GM06990 (cell line): ENCODE measurements at regions not wholly inside any gene's neighbourhood (a gene's known extent, or its start where the extent isn't known, plus 50 kb on each side); places are given as distances from the start of the nearest gene placed in this dataset.
"Not testable (repeated sequence)": the region's sequence is repeated elsewhere in the genome, so short reads cannot be mapped to it uniquely, and the experiment has no call there.

Experiments used
- DNase-seq: peaks from one replicate; pipeline ENCODE4 v3.0.0-alpha.2; 2011; ENCODE audit not compliant: insufficient read length; ENCODE audit errors: extremely low read depth
- H3K27me3 ChIP-seq: replicated peaks from 2 replicates; pipeline ENCODE4 v1.6.0; 2011; ENCODE audit warnings: low read length; ENCODE audit not compliant: control insufficient read depth, insufficient read depth
- H3K36me3 ChIP-seq: 2 replicates; pipeline ENCODE4 v1.5.1; 2011; ENCODE audit warnings: low read length; ENCODE audit not compliant: control insufficient read depth, insufficient read depth
- H3K4me3 ChIP-seq: replicated peaks from 2 replicates; pipeline ENCODE4 v1.5.1; 2011; ENCODE audit warnings: low read depth, mild to moderate bottlenecking, control low read depth, low read length
- TF ChIP-seq, protein P1 (sequence below): IDR thresholded peaks from 2 replicates; pipeline ENCODE4 v1.5.1; 2011; ENCODE audit warnings: low read length, control low read depth, mild to moderate bottlenecking, inconsistent platforms; ENCODE audit not compliant: insufficient read depth, poor library complexity, severe bottlenecking

DNA sequence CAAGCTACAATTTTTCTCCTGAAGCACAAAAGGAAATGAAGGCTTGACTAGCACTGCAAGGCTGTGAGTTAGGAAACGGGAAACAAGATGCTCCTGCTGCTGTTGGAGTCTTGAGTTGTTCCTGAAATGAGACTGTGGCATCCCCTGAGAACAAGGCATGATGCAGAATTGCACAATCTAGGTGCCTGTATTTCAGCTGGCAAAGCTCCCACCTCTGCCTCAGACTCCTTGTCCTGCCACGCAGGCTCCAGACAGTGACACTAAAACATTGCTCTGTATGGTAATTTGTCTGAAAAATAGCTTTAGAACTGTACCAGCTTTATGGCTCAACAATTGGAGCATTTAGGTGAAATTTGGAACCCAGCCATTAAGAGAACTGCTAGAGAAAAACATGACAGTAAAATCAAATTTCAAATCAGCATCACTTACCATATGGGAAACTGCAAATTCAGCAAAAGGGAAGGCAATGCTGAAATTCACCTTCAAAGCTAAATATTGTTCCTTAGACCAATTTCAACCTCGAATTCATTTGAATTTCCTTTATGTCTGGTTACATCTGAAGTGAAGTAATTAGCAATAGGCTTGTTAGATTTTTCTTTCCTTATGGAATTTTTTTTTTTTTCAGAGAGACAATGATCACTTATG, 103.4 kb downstream of the MFAP3L start:
- TF ChIP-seq, protein P1, sequence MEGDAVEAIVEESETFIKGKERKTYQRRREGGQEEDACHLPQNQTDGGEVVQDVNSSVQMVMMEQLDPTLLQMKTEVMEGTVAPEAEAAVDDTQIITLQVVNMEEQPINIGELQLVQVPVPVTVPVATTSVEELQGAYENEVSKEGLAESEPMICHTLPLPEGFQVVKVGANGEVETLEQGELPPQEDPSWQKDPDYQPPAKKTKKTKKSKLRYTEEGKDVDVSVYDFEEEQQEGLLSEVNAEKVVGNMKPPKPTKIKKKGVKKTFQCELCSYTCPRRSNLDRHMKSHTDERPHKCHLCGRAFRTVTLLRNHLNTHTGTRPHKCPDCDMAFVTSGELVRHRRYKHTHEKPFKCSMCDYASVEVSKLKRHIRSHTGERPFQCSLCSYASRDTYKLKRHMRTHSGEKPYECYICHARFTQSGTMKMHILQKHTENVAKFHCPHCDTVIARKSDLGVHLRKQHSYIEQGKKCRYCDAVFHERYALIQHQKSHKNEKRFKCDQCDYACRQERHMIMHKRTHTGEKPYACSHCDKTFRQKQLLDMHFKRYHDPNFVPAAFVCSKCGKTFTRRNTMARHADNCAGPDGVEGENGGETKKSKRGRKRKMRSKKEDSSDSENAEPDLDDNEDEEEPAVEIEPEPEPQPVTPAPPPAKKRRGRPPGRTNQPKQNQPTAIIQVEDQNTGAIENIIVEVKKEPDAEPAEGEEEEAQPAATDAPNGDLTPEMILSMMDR, result no peak
- Histone ChIP-seq H3K4me3 (no peak overlapping the region), H3K36me3 (no peaks in the 10 kb centered on the region), H3K27me3 (no peaks in the 10 kb centered on the region)
- no peak for DNase-seq

DNA sequence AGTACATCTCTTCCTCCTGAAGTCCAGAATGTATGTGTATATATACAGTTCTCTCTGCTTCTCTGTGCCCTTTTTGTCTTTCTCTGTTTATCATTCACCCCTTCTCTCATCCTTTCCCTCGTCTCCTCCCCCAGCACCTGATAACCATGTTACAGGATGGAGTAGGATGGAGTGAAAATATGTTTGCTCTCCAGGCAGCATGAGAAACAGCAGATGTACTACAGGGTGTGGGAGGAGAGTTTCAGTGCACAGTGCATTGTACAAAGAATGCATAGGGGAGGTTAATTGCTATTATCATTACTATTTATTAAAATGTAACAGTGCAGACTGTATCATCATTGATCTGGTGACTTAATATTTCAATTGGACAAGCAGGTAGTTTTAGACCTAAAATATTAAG, 104.5 kb downstream of the MFAP3L start:
- Histone ChIP-seq H3K36me3 (no peaks in the 10 kb centered on the region), H3K27me3 (no peaks in the 10 kb centered on the region), H3K4me3 (no peak overlapping the region)
- TF ChIP-seq, protein P1, result no peak
- no peak for DNase-seq

DNA sequence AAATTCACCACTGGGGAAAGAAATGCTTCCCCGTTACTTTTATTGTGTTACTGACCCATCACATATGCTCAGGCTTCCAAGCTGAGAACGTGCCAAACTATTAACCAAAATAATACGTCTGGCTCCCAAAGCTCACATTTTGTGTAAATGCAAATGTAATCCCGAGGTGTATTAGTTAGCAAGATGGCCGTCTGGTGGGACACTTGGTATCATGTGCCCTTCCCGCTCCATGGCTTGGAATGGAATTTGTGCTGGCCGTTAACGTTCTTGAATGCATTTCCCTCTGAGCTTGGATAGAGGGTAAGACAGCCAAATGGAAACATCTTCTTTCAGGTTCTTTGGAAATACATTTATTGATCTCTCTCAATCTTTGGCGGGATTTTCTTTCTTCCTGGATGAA, 105.0 kb downstream of the MFAP3L start:
- H3K4me3 ChIP-seq, result no peak overlapping the region
- H3K27me3 ChIP-seq, result no peaks in the 10 kb centered on the region
- TF ChIP-seq, protein P1, result no peak

DNA sequence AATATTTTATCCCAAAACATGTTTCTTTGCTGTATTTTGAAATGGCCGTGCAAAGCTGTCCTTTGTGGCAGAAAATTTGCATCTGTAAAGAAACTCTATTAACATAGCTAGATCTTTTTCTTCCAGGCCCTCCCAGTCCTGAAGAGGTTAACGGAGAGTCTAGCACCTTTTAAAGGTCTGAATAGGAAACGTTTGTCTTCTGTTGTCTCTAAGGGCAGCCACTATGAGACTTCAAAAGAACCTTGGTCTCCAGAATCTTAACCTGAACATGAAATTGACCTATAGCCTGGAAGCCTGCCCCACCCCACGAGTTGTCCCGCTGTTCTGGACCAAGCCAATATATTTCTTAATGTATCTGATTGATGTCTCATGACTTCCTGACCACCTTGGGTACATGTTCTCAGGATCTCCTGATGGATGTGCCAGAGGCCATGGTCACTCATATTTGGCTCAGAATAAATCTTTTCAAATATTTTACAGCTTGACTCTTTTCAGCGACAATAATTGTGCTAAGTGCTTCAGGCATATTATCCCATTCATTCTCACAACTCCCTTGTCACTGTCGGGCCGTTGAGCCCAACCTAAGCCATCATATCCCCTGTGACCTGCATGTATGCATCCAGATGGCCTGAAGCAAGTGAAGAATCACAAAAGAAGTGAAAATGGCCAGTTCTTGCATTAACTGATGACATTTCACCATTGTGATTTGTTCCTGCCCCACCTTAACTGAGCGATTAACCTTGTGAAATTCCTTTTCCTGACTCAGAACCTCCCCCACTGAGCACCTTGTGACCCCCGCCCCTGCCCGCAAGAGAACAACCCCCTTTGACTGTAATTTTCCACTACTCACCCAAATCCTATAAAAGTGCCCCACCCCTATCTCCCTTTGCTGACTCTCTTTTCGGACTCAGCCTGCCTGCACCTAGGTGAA, 106.7 kb downstream of the MFAP3L start:
- not testable (repeated sequence) for H3K4me3 ChIP-seq, H3K27me3 ChIP-seq, H3K36me3 ChIP-seq, DNase-seq

More for the DNA sequence above, 105.0 kb downstream of the MFAP3L start:
- no peaks in the 10 kb centered on the region for H3K36me3 ChIP-seq
- DNase-seq, result no peak

DNA sequence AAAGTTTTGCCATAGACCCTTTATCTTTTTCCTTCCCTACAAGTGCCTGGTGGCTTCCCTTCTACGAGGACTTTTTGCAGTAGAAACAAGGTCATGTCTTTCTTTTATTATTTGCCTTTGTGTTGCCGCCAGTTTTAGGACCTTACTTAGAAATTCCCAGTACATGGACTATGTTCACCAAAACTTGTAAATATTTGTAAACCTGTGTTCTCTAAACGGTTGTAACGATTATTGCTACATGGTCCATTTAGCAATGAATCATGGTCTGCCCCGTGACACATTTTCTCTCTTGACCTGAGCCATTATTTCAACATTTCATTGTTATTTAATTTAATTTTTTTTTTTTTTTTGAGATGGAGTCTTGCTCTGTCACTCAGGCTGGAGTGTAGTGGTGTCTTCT, 110.7 kb downstream of the MFAP3L start:
- DNase-seq, result no peak
- TF ChIP-seq, protein P1, result no peak
- H3K27me3 ChIP-seq, result no peaks in the 10 kb centered on the region
- no peaks in the 10 kb centered on the region for H3K36me3 ChIP-seq
- H3K4me3 ChIP-seq, result no peak overlapping the region

DNA sequence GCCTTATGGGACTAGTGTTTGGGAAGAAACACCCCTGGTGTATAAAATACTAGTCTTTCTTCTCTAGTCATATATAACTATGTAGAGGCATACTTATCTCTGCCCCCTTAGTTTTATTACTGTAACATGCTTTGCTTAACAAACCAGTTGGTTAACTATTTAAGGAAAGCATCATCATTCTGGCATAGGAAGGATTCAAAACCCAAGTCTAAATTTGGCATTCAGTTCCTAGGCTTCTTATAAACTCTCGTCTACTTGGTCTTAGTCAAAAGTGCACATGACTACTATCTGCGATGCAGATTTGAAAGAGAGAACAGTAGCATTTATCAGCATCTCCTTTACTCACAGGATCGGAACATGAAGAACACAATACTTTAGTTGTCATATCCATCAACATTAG, 111.3 kb downstream of the MFAP3L start:
- Histone ChIP-seq H3K36me3 (no peaks in the 10 kb centered on the region), H3K27me3 (no peaks in the 10 kb centered on the region), H3K4me3 (no peak overlapping the region)
- no peak for DNase-seq
- TF ChIP-seq, protein P1, result no peak
